Breast epithelium (tissue), 4 donors: ENCODE measurements at regions not wholly inside any gene's neighbourhood (a gene's known extent, or its start where the extent isn't known, plus 50 kb on each side); places are given as distances from the start of the nearest gene placed in this dataset.

ENCODE experiments used
- DNase-seq, 2 donors: peaks; one replicate each; pipeline ENCODE4 v3.0.0-alpha.2; 2019; ENCODE audit warnings: low spot score in 2 of 2
- H3K27ac ChIP-seq, 2 donors: fragments of 200-600 bp; sonication (generic) in 1 of 2; one replicate each; pipeline ENCODE4 v1.5.1; 2016 to 2019; ENCODE audit warnings: mild to moderate bottlenecking in 1 of 2
- H3K27me3 ChIP-seq, 2 donors: fragments of 200-600 bp; sonication (generic) in 1 of 2; one replicate each; pipeline versions ENCODE4 v1.5.1 to v1.6.0; 2017 to 2019; ENCODE audit warnings: control low read depth in 1 of 2, mild to moderate bottlenecking in 1 of 2
- H3K36me3 ChIP-seq: fragments of 200-600 bp; one replicate; pipeline ENCODE4 v1.5.1; 2019
- H3K4me1 ChIP-seq, 2 donors: fragments of 200-600 bp; sonication (generic); one replicate each; pipeline ENCODE4 v1.5.1; 2016 to 2019; ENCODE audit warnings: control low read depth in 1 of 2
- H3K4me3 ChIP-seq, 3 donors: fragments of 200-600 bp; sonication (generic); 1 replicate in 2 of 3; 2 replicates in 1 of 3; pipeline ENCODE4 v1.5.1; 2016 to 2019; ENCODE audit warnings: mild to moderate bottlenecking in 3 of 3, moderate library complexity in 2 of 3
- H3K9me3 ChIP-seq, 2 donors: fragments of 200-600 bp; sonication (generic) in 1 of 2; one replicate each; pipeline ENCODE4 v1.5.1; 2016 to 2019; ENCODE audit warnings: control low read depth in 1 of 2
- CTCF ChIP-seq, 3 donors: fragments of 450-650 bp; IDR thresholded peaks; one replicate each; pipeline ENCODE4 v1.5.1; 2016 to 2017; ENCODE audit warnings: antibody characterized with exemption in 3 of 3, mild to moderate bottlenecking in 3 of 3, moderate library complexity in 3 of 3
- POLR2A ChIP-seq: fragments of 450-650 bp; IDR thresholded peaks from one replicate; pipeline ENCODE4 v1.6.1; 2016; ENCODE audit warnings: antibody characterized with exemption, mild to moderate bottlenecking, moderate library complexity
- POLR2AphosphoS5 ChIP-seq, 3 donors: sonication (generic); formaldehyde crosslinking; IDR thresholded peaks; one replicate each; pipeline ENCODE4 v1.6.1; 2017; ENCODE audit warnings: antibody characterized with exemption in 3 of 3
- intact Hi-C: fragments of 100-400 bp; cut with DNase I; formaldehyde crosslinking; loops from one replicate; pipeline ENCODE4 v1.15.1; 2023; ENCODE audit warnings: low total_unique reads

DNA sequence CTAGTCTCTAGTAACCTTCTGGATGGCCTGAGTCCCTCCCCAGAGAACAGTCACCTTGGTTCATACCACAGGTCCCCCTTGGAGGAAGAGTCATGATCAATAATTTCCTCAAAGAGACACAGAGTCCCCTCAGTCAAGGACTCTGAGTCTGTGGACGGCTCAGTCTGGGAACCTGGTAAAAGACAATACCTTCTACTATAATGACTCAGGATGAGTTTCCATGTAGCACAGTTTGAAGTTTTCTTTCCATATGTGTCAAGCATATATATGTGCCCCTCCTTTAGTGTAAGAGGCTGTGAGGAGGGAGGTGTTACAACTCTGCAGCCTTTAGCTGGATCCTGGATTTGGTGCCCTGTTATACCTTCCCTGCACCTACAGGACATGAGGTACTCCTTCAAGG lies 54.4 kb upstream of the TSKU start:
- Histone ChIP-seq H3K27ac (no peak overlapping the region), H3K36me3 (no peaks in the 10 kb centered on the region), H3K9me3 (no peaks in the 10 kb centered on the region), H3K27me3 (no peaks in the 10 kb centered on the region), H3K4me3 (no peak overlapping the region), H3K4me1 (no peaks in the 10 kb centered on the region)
- intact Hi-C loops = loop anchor here (5.0 kb wide), 1 partner anchor 1251 kb away; no protein-coding TSS in a partner anchor
- TF ChIP-seq POLR2AphosphoS5 (IDR thresholded peaks at IDR 0.05) (no peak), CTCF (IDR thresholded peaks at IDR 0.05) (no peak), POLR2A (no peak)
- DNase-seq = no peak

- DNase-seq = no peak
- no peak overlapping the region for H3K27ac ChIP-seq
- TF ChIP-seq POLR2A = no peak
- TF ChIP-seq POLR2AphosphoS5 (IDR thresholded peaks at IDR 0.05) = no peak
- no peak for TF ChIP-seq CTCF (IDR thresholded peaks at IDR 0.05)
- no peaks in the 10 kb centered on the region for H3K27me3 ChIP-seq
- no peaks in the 10 kb centered on the region for H3K9me3 ChIP-seq
- H3K4me1 ChIP-seq = no peaks in the 10 kb centered on the region
- intact Hi-C loops = loop anchor here (5.0 kb wide), 1 partner anchor 1252 kb away; no protein-coding TSS in a partner anchor
- no peak overlapping the region for H3K4me3 ChIP-seq
- no peaks in the 10 kb centered on the region for H3K36me3 ChIP-seq
Observed at GRCh38 chr11:76729214-76729613, 53.9 kb upstream of the TSKU start.

DNA sequence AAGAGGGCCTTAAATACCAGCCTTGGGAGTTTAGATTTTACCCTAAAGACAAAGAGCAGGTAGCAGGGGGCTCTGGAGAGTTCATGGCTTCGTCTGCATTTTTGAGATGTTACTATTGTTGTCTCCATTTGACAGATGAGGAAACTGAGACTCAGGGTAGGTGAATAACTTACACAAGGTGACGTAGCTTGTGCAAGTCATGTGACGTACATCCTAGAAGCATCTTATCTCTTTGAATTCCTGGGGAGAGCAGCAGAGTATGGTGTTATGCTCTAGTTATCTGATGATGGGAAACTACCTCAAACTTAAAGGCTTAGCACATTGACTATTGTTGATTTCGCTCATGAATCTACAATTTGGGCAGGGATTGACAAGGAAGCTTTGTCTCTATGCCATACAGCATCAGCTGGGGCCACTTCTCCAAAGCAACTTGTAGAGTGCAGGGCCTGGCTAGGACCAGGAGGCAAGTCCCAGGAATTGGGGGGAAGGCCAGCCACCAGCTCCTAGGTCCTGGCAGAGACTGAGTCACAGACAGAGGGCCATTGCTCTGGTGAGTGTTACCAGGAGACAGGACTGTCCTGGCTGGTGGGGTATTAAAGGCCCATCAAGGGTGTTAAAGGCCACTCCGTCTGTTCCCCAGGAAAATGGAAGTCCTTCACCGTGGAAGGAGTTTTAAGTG lies 52.1 kb upstream of the TSKU start:
- Histone ChIP-seq H3K36me3 (no peaks in the 10 kb centered on the region), H3K4me3 (no peak overlapping the region), H3K4me1 (no peaks in the 10 kb centered on the region), H3K27me3 (no peaks in the 10 kb centered on the region), H3K27ac (no peak overlapping the region), H3K9me3 (no peaks in the 10 kb centered on the region)
- TF ChIP-seq CTCF (IDR thresholded peaks at IDR 0.05) = no peak
- TF ChIP-seq POLR2AphosphoS5 (IDR thresholded peaks at IDR 0.05) = no peak
- intact Hi-C loops = no loop called here
- DNase-seq = no peak

- intact Hi-C loops = no loop called here
- Histone ChIP-seq H3K27ac (no peak overlapping the region), H3K9me3 (no peaks in the 10 kb centered on the region), H3K4me1 (no peaks in the 10 kb centered on the region), H3K4me3 (no peak overlapping the region), H3K27me3 (no peaks in the 10 kb centered on the region), H3K36me3 (no peaks in the 10 kb centered on the region)
- DNase-seq = no peak
- TF ChIP-seq POLR2A = no peak
- no peak for TF ChIP-seq CTCF (IDR thresholded peaks at IDR 0.05)
- no peak for TF ChIP-seq POLR2AphosphoS5 (IDR thresholded peaks at IDR 0.05)
Observed at GRCh38 chr11:76732643-76733042, 50.5 kb upstream of the TSKU start.
